H1 (cell line): ENCODE measurements at regions not wholly inside any gene's neighbourhood (a gene's known extent, or its start where the extent isn't known, plus 50 kb on each side); places are given as distances from the start of the nearest gene placed in this dataset.

Experiments
- CHD2 ChIP-seq: IDR thresholded peaks from 2 replicates; pipeline ENCODE4 v1.6.1; 2012; ENCODE audit warnings: low read length, improper control_type of control experiment
- CTCF ChIP-seq, 3 experiments: IDR thresholded peaks; 1 replicate in 2 of 3; 2 replicates in 1 of 3; pipeline versions ENCODE4 v1.5.1 to v1.6.1; 2011; ENCODE audit warnings: low read length in 3 of 3, mild to moderate bottlenecking in 3 of 3, inconsistent platforms in 2 of 3, low read depth in 1 of 3, moderate library complexity in 1 of 3; ENCODE audit not compliant: insufficient read depth in 1 of 3; ENCODE audit errors: control extremely low read depth in 1 of 3
- EZH2 ChIP-seq: fragments of 200-600 bp; sonication (generic); IDR thresholded peaks from 2 replicates; pipeline ENCODE4 v1.7.1; 2012; ENCODE audit warnings: low read depth, mild to moderate bottlenecking, moderate library complexity, low read length, inconsistent platforms; ENCODE audit not compliant: severe bottlenecking
- HDAC6 ChIP-seq: IDR thresholded peaks from one replicate; pipeline ENCODE4 v1.7.1; 2012; ENCODE audit warnings: low read depth, mild to moderate bottlenecking, inconsistent platforms, low read length, moderate library complexity
- JUN ChIP-seq: IDR thresholded peaks from 2 replicates; pipeline ENCODE4 v1.6.1; 2011; ENCODE audit warnings: low read depth, mild to moderate bottlenecking, improper control_type of control experiment, low read length
- MAFK ChIP-seq: IDR thresholded peaks from 2 replicates; pipeline ENCODE4 v1.6.1; 2012; ENCODE audit warnings: low read depth, mild to moderate bottlenecking, improper control_type of control experiment, low read length
- MAX ChIP-seq: IDR thresholded peaks from 2 replicates; pipeline ENCODE4 v1.6.1; 2012; ENCODE audit warnings: inconsistent platforms
- SP2 ChIP-seq: IDR thresholded peaks from 2 replicates; pipeline ENCODE4 v1.6.1; 2012; ENCODE audit warnings: mild to moderate bottlenecking, low read length, inconsistent platforms
- TAF7 ChIP-seq: optimal IDR thresholded peaks from 2 replicates; pipeline ENCODE3; 2011; ENCODE audit warnings: low read depth, mild to moderate bottlenecking, inconsistent platforms, low read length, moderate library complexity, borderline replicate concordance

- TF ChIP-seq CTCF (IDR thresholded peaks at IDR 0.05; ENCODE audit: control extremely low read depth in 1 of 3, insufficient read depth in 1 of 3, low read depth in 1 of 3, low read length in 3 of 3) (no peak), MAFK (no peak), EZH2 (no peak), JUN (no peak), TAF7 (no peak), SP2 (no peak), CHD2 (no peak), HDAC6 (no peak), MAX (no peak)
Measured at GRCh38 chr4:67019686-67020437, 525.4 kb downstream of the CENPC start.
